NCI-H2171 treated with DMSO at 0.1 percent for 48 hours (cell line): ENCODE measurements at regions not wholly inside any gene's neighbourhood (a gene's known extent, or its start where the extent isn't known, plus 50 kb on each side); places are given as distances from the start of the nearest gene placed in this dataset.

ENCODE experiments used
- DNase-seq: peaks from one replicate; lab custom pipeline; 2025; lab: John Stamatoyannopoulos, UW

- DNase-seq, result no peak
These were observed 442.7 kb upstream of the HS3ST5 start for GRCh38 chr6:114785235-114786127.

GRCh38 chr6:114783783-114784182 is 441.0 kb upstream of the HS3ST5 start:
- DNase-seq, result no peak

- DNase-seq, result no peak
These were observed 440.3 kb upstream of the HS3ST5 start for GRCh38 chr6:114783083-114783482.

GRCh38 chr6:114764866-114765265 is 422.0 kb upstream of the HS3ST5 start:
- DNase-seq, result no peak

DNA sequence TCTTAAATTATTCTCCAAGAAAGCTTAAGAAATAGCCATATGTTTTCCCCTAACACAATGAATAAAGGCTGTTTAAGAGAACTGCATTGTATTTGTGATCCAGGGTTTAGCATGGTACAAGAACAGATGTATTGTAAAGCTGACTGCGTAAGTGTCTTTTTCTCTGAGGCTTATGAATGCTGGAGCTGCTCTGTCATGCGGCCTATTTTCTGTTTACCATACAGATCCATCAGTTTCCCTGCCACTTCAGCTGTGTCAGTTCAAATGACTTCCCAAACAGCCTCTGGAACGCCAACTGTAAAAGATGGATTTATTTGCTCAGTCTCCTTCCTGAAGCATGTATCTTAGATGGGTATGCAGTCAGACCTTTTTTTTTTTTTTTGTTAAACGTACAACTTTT is 419.3 kb upstream of the HS3ST5 start:
- DNase-seq, result peak; percentile 64

DNA sequence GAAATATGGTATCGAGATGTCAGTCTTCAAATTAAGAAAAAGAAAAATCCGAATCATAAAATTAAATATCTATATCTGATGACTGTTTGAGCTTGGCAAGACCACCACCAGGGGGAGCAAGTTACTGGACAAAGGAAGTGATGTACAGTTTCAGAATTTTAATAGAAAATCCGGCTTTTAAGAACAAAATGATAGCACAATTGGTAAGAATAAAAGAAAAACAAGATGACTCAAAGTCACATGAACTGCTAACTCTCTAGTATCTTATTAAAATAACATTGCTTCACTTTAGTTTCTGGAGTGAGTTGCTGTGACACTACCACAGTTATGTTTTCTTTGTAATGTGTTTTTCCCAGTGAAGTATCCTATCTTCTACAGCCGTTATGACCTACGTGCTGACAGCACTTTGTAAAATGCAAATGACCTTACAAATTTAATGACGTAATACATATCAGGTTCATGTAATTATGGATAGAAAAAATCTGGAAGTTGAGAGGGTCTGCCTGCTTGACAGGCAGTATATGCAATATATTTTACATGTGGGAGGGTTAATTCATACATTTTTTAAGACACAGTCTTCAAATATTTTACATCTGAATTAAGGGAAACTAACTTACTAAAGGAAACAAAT is 405.3 kb upstream of the HS3ST5 start:
- DNase-seq, result peak; percentile 49

DNA sequence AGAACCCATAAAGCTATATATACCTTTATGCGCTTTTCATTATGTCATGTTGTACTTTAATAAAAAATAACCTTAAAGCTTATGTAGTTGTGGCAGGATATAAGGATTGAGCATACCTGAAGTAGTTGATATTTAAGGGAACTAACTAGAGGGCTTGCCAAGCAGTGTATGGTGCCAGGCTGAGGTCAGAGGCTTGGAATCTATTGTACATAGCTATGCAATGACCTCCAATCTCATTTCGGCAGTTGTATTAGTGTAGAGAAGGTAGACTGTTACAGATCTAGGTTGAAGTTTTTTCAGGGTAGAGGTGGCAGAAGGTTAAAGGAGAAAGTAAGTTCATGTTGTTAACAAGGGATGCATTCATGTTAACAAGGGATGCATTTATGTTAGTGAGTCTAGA is 397.7 kb upstream of the HS3ST5 start:
- no peak for DNase-seq

- peak; percentile 94 for DNase-seq
These were observed 396.8 kb upstream of the HS3ST5 start for GRCh38 chr6:114739656-114740055.

GRCh38 chr6:114735025-114735735 is 392.4 kb upstream of the HS3ST5 start:
- no peak for DNase-seq

DNA sequence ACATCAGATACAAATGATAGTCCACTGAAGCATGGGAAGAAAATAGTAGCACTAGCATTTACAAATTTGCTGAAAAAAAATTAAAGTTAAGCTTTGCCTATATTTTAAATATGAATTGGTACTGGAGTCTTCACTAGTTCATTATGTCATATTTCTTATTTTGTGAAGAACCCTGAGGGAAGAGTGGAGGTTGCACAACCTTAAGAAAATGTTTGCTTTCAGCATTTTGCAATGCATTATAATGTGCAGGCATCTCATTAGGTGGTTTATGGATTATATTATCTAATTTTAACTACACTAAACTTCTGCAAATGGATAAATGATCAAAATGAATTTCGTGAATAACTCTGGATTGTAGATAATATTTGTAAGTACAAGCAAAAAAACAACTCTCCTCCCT is 390.8 kb upstream of the HS3ST5 start:
- no peak for DNase-seq

DNA sequence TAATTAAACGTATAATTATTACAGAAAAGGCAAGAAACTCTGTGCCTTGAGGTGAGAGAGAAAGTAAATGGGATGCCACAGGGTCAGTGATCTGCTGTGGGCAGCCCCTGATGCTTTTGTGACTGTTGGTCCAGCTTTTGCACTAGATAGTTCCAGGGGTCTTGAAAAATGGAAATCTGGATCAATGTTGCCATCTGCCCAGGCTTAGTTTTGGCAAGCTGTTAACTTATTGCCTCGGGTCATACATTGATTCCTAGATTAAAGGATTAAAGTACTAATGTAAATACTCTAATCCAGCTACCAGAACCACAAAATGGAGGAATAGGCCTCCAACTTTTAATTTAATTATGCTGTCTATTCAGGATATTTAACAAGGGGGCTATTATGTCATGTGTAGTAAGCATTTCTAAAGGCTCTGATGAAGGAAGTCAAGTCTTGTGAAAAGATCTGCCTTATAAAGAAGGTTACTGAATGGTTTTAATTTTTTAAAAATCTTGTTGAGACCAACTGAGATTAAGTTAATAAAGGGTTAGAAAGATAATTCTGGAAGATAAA is 376.0 kb upstream of the HS3ST5 start:
- DNase-seq, result no peak

- DNase-seq, result peak; percentile 42
These were observed 375.4 kb upstream of the HS3ST5 start for GRCh38 chr6:114718186-114718585.

GRCh38 chr6:114714836-114715507 is 372.1 kb upstream of the HS3ST5 start:
- no peak for DNase-seq

DNA sequence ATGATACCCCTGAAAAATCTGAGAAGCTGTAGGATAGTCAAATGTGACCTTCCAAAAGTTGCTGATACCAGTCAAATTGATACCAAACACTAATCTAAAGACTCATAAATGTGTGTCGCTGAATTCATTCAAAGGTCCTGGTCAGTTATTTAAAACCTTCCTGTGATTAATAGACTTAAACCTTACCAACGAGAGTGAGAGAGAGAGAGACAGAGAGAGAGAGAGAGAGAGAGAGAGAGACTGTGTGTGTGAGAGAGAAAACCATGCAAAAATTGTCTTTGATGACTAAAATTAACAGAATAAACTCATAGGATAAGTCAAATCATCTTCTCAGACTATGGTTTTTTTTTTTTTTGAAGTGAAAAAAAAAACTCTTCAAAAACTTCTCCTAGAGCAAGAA is 370.9 kb upstream of the HS3ST5 start:
- no peak for DNase-seq

DNA sequence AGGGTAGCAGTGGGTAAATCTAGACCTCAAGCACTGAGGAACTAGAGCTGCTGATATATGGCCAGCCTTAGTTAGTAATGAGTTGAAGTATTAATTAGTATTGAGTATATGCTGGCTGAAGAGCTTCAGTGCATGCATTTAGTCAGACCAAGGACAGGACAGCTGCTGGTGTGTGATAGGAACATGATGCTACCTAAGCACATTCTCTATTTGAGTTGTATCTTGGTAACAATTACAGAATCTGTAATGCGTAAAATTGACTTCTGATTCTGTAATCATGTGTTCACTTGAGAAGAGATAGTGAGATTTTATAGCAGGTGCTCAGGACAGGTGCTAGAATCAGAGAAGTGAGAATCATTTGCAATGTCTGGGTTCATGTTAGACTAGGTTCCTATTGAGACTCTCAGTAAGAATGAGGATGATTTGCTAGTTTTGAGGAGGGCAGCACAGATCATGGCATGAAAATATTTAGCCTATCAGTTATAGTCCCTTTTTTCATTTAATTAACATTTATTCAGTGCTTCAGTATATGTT is 369.4 kb upstream of the HS3ST5 start:
- peak; percentile 34 for DNase-seq

GRCh38 chr6:114707081-114707620 is 364.3 kb upstream of the HS3ST5 start:
- DNase-seq, result peak; percentile 84

DNA sequence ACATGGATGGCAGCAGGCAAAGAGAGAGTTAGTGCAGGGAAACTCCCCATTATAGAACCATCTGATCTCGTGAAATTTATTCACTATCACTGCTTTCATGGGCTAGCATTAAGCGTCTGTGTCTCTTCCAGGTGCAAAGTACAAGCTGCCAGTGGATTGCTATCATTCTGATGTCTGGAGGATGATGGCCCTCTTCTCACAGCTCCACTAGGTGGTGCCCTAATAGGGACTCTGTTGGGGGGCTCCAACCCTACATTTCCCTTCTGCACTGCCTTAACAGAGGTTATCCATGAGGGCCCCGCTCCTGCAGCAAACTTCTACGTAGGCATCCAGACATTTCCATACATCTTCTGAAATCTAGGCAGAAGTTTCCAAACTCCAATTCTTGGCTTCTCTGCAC is 347.8 kb upstream of the HS3ST5 start:
- no peak for DNase-seq

GRCh38 chr6:114659513-114659912 is 316.7 kb upstream of the HS3ST5 start:
- no peak for DNase-seq

DNA sequence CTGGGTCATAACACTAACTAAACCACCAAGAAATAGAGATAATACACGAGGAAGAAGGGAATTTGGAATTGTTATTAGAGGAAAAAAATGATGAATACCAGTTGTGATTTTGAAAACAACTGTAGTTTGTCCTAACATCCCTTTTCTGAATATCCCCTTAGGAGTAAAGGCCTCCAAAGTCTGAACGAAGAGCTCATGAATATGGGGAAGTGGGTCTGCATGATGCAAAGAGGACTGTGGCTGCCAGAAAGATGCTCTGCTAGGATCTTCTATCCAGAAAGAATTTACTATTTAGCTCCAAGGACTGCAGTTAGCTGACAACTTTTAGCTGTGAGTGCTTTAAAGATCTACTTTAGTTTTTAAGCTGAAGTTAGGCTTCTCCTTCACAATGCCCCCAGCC is 308.8 kb upstream of the HS3ST5 start:
- no peak for DNase-seq

DNA sequence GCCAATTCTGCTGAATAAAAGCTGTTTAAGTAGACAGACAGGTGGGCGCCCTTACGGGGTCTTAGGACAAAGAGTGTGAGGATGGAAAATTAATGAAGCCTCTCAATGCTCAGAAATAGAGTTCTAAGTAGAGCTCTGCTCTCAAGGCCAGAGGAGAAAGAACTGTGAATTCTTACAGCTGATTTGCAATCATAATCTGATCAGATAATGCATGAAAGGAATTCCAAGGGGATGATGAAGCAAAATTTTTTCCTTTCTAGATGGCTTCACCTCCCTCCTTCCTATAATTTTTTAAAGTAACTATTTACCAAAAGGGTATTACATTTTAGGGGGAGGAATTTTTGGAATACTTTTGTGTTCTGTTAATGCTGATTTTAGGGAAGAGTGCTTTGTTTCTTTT is 308.1 kb upstream of the HS3ST5 start:
- no peak for DNase-seq

DNA sequence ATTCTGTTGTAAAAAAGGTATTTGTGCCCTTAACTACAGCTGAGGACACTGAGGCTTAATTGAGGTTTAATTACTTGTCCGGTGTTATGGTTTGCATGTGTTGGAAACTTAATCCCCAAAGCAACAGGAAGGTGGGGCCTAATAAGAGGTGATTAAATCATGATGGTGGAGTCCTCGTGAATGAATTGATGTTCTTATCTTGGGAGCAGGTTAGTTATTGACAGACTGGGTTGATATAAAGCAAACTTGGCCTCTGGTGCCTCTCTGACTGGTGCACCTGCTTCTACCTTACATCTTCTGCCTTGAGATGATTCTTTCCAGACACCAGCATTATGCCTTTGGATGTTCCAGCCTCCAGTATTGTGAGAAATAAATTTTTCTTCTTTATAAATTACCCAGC is 306.5 kb upstream of the HS3ST5 start:
- no peak for DNase-seq
